ENCODE measurements at regions not wholly inside any gene's neighbourhood (a gene's known extent, or its start where the extent isn't known, plus 50 kb on each side); places are given as distances from the start of the nearest gene placed in this dataset.
"Not testable (repeated sequence)": the region's sequence is repeated elsewhere in the genome, so short reads cannot be mapped to it uniquely, and the experiment has no call there.

GRCh38 chr5:179407191-179408175 lies 62.2 kb upstream of the ADAMTS2 start:
- DNase-seq: no peak

GRCh38 chr5:179406031-179406961 lies 61.0 kb upstream of the ADAMTS2 start:
- no peak for DNase-seq

GRCh38 chr5:179405426-179406030 lies 60.3 kb upstream of the ADAMTS2 start:
- DNase-seq: no peak

GRCh38 chr5:179405054-179405416 lies 59.8 kb upstream of the ADAMTS2 start:
- DNase-seq: no peak

GRCh38 chr5:179404321-179405053 lies 59.2 kb upstream of the ADAMTS2 start:
- no peak for DNase-seq

- no peak for DNase-seq
These were observed 58.3 kb upstream of the ADAMTS2 start for GRCh38 chr5:179403426-179404147.

- DNase-seq: not testable (repeated sequence)
These were observed 55.2 kb upstream of the ADAMTS2 start for GRCh38 chr5:179400435-179400834.

GRCh38 chr5:179400020-179400419 lies 54.8 kb upstream of the ADAMTS2 start:
- peak; percentile 10 for DNase-seq

GRCh38 chr5:179399327-179399726 lies 54.1 kb upstream of the ADAMTS2 start:
- not testable (repeated sequence) for DNase-seq

GRCh38 chr5:179397516-179397915 lies 52.3 kb upstream of the ADAMTS2 start:
- DNase-seq: no peak

Data from stimulated activated CD8-positive, alpha-beta memory T cell treated with anti-CD3 and anti-CD28 coated beads, Interleukin-4, amount 100 ng/mL, for 48 hours (primary cell).